Lung (tissue), 11 donors: ENCODE measurements at regions not wholly inside any gene's neighbourhood (a gene's known extent, or its start where the extent isn't known, plus 50 kb on each side); places are given as distances from the start of the nearest gene placed in this dataset.

Experiments used
- ATAC-seq: fragments of 200-7000 bp; cut with Tn5 transposase; one replicate; pipeline ENCODE4 v1.9.1; 2020; ENCODE audit warnings: moderate number of reproducible peaks; ENCODE audit not compliant: insufficient read depth, low FRiP score
- DNase-seq, 3 donors: peaks; one replicate each; pipeline ENCODE4 v3.0.0-alpha.2; 2013 to 2017
- H3K27ac ChIP-seq, 2 donors: one replicate each; pipeline ENCODE4 v1.5.1; 2013; ENCODE audit warnings: mild to moderate bottlenecking in 2 of 2, moderate library complexity in 2 of 2, control low read depth in 1 of 2, inconsistent platforms in 1 of 2, low read depth in 1 of 2, low read length in 1 of 2
- H3K27me3 ChIP-seq, 3 donors: one replicate each; pipeline ENCODE4 v1.5.1; 2013; ENCODE audit warnings: low read length in 2 of 3; ENCODE audit not compliant: control insufficient read depth in 3 of 3, insufficient read depth in 3 of 3
- H3K36me3 ChIP-seq, 4 donors: one replicate each; pipeline ENCODE4 v1.5.1; 2013; ENCODE audit warnings: low read length in 4 of 4, mild to moderate bottlenecking in 1 of 4, moderate library complexity in 1 of 4; ENCODE audit not compliant: control insufficient read depth in 4 of 4, insufficient read depth in 4 of 4
- H3K4me1 ChIP-seq, 5 donors: one replicate each; pipeline ENCODE4 v1.5.1; 2013; ENCODE audit warnings: low read length in 5 of 5, mild to moderate bottlenecking in 2 of 5, moderate library complexity in 1 of 5; ENCODE audit not compliant: control insufficient read depth in 5 of 5, insufficient read depth in 5 of 5
- H3K4me3 ChIP-seq: one replicate; pipeline ENCODE4 v1.5.1; 2013; ENCODE audit warnings: mild to moderate bottlenecking, control low read depth, moderate library complexity
- H3K9ac ChIP-seq, 2 donors: one replicate each; pipeline ENCODE4 v1.5.1; 2013; ENCODE audit warnings: low read length in 2 of 2, control low read depth in 1 of 2; ENCODE audit not compliant: insufficient read depth in 1 of 2
- H3K9me3 ChIP-seq, 4 donors: one replicate each; pipeline ENCODE4 v1.5.1; 2013; ENCODE audit warnings: low read length in 3 of 4, mild to moderate bottlenecking in 1 of 4, moderate library complexity in 1 of 4; ENCODE audit not compliant: control insufficient read depth in 4 of 4, insufficient read depth in 3 of 4
- CTCF ChIP-seq: IDR thresholded peaks from 2 replicates; pipeline ENCODE4 v1.5.1; 2012; ENCODE audit warnings: mild to moderate bottlenecking; ENCODE audit errors: control extremely low read depth, extremely low read depth
- WGBS, 2 donors: extraction: QIAGEN DNeasy Blood & Tissue Kit; methylation state at CpG; one replicate each; pipeline ENCODE4 v1.1.7; 2013; 5-methylcytosine and 5-hydroxymethylcytosine counted together
- donor health status: control.
- donor health status: control.
- donor health status: Bipolar disorder and iron deficiency.
- donor health status: healthy.
- donor health status: DM: yes; HTN: yes; CAD: no.

DNA sequence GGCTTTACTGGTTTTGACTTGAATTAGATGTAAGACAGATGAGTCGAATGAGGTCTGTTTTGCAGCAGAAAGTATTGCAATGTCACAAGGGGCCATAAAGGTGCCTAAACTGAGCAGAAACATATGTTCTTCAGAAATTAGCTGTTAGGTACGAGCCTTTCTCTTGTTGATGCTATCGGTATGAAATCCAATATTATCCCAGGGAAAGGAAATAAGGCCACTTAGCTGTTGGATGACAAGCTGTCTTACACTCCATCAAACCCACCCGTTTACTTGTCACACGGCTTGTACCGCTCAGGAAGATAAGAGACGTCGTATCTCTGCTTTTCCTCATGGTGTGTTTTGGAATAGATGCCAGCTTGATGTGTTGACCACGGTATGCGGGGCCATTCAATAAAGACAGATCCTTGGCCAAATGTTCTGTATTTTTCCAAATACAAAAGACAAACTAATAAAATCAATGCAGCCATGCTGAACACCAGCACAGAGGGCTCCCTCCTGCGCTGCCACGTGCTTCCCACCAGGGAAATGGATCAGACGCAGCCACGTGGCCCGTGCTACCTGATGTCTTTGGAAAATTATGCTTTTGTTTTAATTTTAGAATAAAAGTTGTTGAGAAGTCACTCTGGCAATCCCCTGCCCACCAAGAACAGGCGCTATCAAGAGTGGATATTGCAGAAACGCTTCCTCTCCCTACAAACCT, 255.9 kb upstream of the SULF2 start:
- 59 to 61% methylated on average over 17 of the region's 17 CpGs for WGBS, 2 donors
- ATAC-seq: no peak
- Histone ChIP-seq H3K36me3 (no peaks in the 10 kb centered on the region), H3K4me3 (no peak overlapping the region), H3K27me3 (peaks cover 0 to 3% (median 0%) of the 10 kb centered on the region in 3 donors), H3K4me1 (peaks cover 0 to 8% (median 0%) of the 10 kb centered on the region in 5 donors), H3K27ac (no peak overlapping the region), H3K9me3 (peaks cover 0 to 2% (median 0%) of the 10 kb centered on the region in 4 donors), H3K9ac (no peak overlapping the region)
- peak in 2 of 3 donors; percentile 22 to 34 for DNase-seq
- no peak for TF ChIP-seq CTCF

DNA sequence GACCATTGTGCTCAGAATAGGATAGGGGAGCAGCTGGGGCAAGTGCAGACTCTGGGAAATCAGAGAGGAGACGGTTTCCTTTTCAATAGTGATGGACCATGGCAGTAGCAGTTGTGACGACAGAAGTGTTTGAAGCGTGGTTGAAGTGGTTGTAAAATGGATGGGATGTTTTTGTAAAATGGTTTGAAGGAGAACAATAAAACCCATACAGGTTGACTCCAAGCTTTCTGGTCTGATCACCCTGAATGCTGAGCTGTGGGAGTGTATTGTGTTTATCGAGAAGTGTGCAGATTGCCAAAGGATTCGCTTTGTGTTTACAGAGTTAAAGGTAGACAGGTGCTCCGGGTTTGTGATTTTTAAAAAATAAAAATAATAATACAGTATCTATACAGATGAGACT, 255.2 kb upstream of the SULF2 start:
- Histone ChIP-seq H3K4me1 (peaks cover 0 to 8% (median 0%) of the 10 kb centered on the region in 5 donors), H3K27me3 (no peaks in the 10 kb centered on the region), H3K9ac (no peak overlapping the region), H3K4me3 (no peak overlapping the region), H3K9me3 (peaks cover 0 to 2% (median 0%) of the 10 kb centered on the region in 4 donors), H3K36me3 (no peaks in the 10 kb centered on the region), H3K27ac (no peak overlapping the region)
- TF ChIP-seq CTCF: no peak
- WGBS, 2 donors: 87 to 89% methylated on average over 6 of the region's 6 CpGs
- ATAC-seq (no peak), DNase-seq (no peak)

GRCh38 chr20:48040051-48040450, 254.8 kb upstream of the SULF2 start:
- no peak for ATAC-seq
- Histone ChIP-seq H3K27ac (no peak overlapping the region), H3K9me3 (peaks cover 0 to 2% (median 0%) of the 10 kb centered on the region in 4 donors), H3K9ac (no peak overlapping the region), H3K36me3 (no peaks in the 10 kb centered on the region), H3K4me3 (no peak overlapping the region), H3K4me1 (peaks cover 0 to 8% (median 0%) of the 10 kb centered on the region in 5 donors), H3K27me3 (no peaks in the 10 kb centered on the region)
- 74 to 84% methylated on average over 7 of the region's 7 CpGs for WGBS, 2 donors
- no peak for TF ChIP-seq CTCF
- DNase-seq: no peak
